ENCODE measurements at regions not wholly inside any gene's neighbourhood (a gene's known extent, or its start where the extent isn't known, plus 50 kb on each side); places are given as distances from the start of the nearest gene placed in this dataset.

DNA sequence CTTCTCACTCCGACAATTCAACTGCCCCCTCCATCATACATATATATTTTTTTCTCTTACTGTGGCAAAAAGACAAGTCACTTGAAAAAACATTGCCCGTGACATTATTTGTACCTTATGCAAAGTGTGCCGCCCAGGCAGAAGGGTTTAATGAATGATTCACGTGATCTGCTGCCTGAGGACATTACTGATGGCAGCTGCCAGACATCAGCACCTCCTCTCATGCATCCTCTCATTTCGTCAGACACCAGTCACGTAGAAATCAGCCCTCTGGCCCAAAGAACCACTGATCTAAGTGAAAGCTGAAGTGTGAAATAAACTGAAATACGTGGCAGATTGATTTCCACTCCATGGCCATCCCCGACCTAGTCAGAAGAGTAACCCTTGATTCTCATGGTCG lies 218.8 kb upstream of the PDE10A start:
- TF ChIP-seq POLR2AphosphoS5 (IDR thresholded peaks at IDR 0.05) = no peak
- TF ChIP-seq, protein P1, sequence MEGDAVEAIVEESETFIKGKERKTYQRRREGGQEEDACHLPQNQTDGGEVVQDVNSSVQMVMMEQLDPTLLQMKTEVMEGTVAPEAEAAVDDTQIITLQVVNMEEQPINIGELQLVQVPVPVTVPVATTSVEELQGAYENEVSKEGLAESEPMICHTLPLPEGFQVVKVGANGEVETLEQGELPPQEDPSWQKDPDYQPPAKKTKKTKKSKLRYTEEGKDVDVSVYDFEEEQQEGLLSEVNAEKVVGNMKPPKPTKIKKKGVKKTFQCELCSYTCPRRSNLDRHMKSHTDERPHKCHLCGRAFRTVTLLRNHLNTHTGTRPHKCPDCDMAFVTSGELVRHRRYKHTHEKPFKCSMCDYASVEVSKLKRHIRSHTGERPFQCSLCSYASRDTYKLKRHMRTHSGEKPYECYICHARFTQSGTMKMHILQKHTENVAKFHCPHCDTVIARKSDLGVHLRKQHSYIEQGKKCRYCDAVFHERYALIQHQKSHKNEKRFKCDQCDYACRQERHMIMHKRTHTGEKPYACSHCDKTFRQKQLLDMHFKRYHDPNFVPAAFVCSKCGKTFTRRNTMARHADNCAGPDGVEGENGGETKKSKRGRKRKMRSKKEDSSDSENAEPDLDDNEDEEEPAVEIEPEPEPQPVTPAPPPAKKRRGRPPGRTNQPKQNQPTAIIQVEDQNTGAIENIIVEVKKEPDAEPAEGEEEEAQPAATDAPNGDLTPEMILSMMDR (IDR thresholded peaks at IDR 0.05) = no peak
- TF ChIP-seq POLR2A (IDR thresholded peaks at IDR 0.05) = no peak
- no peak for TF ChIP-seq EP300 (IDR thresholded peaks at IDR 0.05)
- DNase-seq (ENCODE audit: low spot score in 2 of 2) = no peak
- H3K9me3 ChIP-seq = no peaks in the 10 kb centered on the region
- no peaks in the 10 kb centered on the region for H3K36me3 ChIP-seq
- peaks cover 4% of the 10 kb centered on the region for H3K4me1 ChIP-seq
- no peak overlapping the region for H3K27ac ChIP-seq
- WGBS = 59% methylated on average over 9 of the region's 9 CpGs
- H3K27me3 ChIP-seq = peaks cover 2% of the 10 kb centered on the region
- no peak overlapping the region for H3K4me3 ChIP-seq

DNA sequence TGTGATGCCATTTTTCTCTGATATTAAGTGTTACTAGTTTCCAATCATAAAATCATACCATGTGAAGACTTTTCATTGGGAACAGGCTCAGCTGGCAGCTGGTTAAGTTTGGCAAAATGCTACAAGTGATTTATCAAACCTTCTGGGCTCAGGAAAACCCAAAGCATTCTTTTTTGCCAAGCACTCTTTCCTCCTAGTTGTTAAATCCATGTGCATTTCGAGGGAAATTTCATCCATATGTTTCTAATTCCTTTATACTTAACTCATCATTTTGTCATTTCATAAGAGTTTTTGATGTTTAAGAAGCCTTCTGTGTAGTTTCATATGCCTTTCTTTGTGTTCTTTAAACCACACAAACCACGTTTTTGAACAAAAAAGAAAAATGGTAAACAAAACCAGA lies 217.6 kb upstream of the PDE10A start:
- Histone ChIP-seq H3K27me3 (peaks cover 2% of the 10 kb centered on the region), H3K9me3 (no peaks in the 10 kb centered on the region), H3K4me1 (peaks cover 5% of the 10 kb centered on the region), H3K4me3 (no peak overlapping the region), H3K27ac (no peak overlapping the region), H3K36me3 (no peaks in the 10 kb centered on the region)
- TF ChIP-seq POLR2A (IDR thresholded peaks at IDR 0.05) = no peak
- no peak for DNase-seq (ENCODE audit: low spot score in 2 of 2)
- WGBS = 34% methylated on average over 2 of the region's 2 CpGs

DNA sequence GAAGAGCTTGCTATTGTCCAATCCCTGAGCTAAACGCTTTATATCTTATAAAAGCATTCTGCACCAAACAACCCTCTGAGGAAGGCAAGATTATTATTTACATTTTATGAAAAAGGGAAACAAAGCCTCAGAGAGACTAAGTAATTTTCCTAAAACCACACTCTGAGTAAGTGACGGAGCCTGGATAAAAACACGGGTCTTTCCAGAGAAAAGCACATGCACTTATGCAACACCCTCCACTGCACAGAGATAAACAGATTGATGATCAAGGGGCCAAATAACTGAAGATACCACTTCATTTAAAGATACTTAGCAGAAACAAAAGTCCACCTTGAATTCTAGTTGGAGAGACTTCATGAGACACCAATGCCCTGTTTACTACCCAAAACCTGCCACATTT lies 214.7 kb upstream of the PDE10A start:
- H3K36me3 ChIP-seq = no peaks in the 10 kb centered on the region
- WGBS = 82% methylated on average over 3 of the region's 3 CpGs
- TF ChIP-seq POLR2AphosphoS5 (IDR thresholded peaks at IDR 0.05) (no peak), EP300 (IDR thresholded peaks at IDR 0.05) (no peak), POLR2A (IDR thresholded peaks at IDR 0.05) (no peak)
- H3K4me1 ChIP-seq = peaks cover 5% of the 10 kb centered on the region
- no peak overlapping the region for H3K27ac ChIP-seq
- H3K9me3 ChIP-seq = no peaks in the 10 kb centered on the region
- H3K4me3 ChIP-seq = no peak overlapping the region
- H3K27me3 ChIP-seq = peaks cover 6% of the 10 kb centered on the region
- no peak for DNase-seq (ENCODE audit: low spot score in 2 of 2)

DNA sequence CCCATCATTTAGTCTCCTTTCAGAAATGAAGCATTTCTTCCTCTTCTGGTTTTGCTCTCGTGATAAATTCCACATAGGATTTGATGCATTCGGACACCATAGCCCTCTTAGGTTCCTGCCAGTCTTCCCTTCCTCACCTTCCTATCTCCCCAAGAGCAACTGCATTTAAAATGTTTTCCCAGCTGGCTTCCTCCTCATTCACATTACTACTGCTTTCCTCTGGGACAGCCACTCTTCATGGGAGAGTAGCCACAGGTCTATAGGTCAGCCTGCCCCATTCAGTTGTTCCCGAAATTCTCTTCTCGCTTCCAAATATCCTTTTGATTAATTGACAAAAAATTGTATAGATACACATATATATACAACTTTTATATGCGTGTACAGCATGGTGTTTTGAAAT lies 214.2 kb upstream of the PDE10A start:
- no peak overlapping the region for H3K4me3 ChIP-seq
- 63% methylated on average over 5 of the region's 5 CpGs for WGBS
- DNase-seq (ENCODE audit: low spot score in 2 of 2) = no peak
- no peaks in the 10 kb centered on the region for H3K9me3 ChIP-seq
- TF ChIP-seq POLR2AphosphoS5 (IDR thresholded peaks at IDR 0.05) (no peak), EP300 (IDR thresholded peaks at IDR 0.05) (no peak), POLR2A (IDR thresholded peaks at IDR 0.05) (no peak)
- TF ChIP-seq, protein P1 (IDR thresholded peaks at IDR 0.05) = no peak
- H3K36me3 ChIP-seq = no peaks in the 10 kb centered on the region
- H3K27me3 ChIP-seq = peaks cover 6% of the 10 kb centered on the region
- H3K4me1 ChIP-seq = peaks cover 5% of the 10 kb centered on the region
- no peak overlapping the region for H3K27ac ChIP-seq

DNA sequence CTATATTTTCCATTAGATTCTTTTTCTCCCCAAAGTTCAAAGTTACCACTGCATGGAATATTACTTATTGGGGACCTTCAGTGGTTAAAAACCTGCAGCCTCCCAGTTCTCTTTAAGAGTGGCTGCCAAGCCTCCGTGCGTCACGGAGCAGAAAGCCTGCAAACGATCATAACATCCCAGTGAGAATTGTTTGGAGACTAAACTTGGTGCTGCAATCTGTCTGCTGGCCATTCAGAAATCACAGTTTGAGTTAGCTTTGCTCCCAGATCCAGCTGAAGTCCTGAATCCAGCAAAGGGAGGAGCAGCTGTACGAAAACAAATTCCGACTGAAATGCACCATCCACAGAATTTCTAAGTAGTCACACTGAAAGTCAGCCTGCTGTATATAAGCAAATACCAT lies 213.5 kb upstream of the PDE10A start:
- Histone ChIP-seq H3K4me3 (no peak overlapping the region), H3K36me3 (no peaks in the 10 kb centered on the region), H3K27ac (no peak overlapping the region), H3K9me3 (no peaks in the 10 kb centered on the region), H3K4me1 (peaks cover 5% of the 10 kb centered on the region), H3K27me3 (peaks cover 6% of the 10 kb centered on the region)
- peak in 1 of 2 donors; percentile 75 for DNase-seq (ENCODE audit: low spot score in 2 of 2)
- TF ChIP-seq POLR2A (IDR thresholded peaks at IDR 0.05) (no peak), EP300 (IDR thresholded peaks at IDR 0.05) (no peak), POLR2AphosphoS5 (IDR thresholded peaks at IDR 0.05) (no peak)
- TF ChIP-seq, protein P1 (IDR thresholded peaks at IDR 0.05) = no peak
- WGBS = 15% methylated on average over 6 of the region's 6 CpGs

DNA sequence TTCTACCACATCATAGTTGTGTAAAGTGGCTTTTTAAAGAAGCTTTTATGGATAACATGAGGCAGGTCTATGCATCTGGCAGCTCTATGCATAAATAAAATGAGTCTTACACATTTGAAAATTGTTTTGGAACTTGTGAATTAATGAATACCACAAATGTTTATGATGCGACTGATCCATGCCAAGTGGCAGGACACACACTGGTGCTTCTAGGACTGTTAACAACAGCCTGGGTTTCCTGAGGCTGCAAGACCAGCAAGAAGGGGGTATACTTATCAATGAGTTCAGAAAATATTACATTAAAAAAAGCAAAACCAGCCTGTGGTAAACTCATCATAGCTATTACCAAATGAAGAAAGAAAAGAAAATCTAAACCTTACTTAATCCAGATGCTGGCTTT lies 212.9 kb upstream of the PDE10A start:
- TF ChIP-seq POLR2AphosphoS5 (IDR thresholded peaks at IDR 0.05) (no peak), POLR2A (IDR thresholded peaks at IDR 0.05) (no peak), EP300 (IDR thresholded peaks at IDR 0.05) (no peak)
- TF ChIP-seq, protein P1 (IDR thresholded peaks at IDR 0.05) = no peak
- 74% methylated on average over 1 of the region's 1 CpG for WGBS
- Histone ChIP-seq H3K27me3 (peaks cover 6% of the 10 kb centered on the region), H3K9me3 (no peaks in the 10 kb centered on the region), H3K27ac (no peak overlapping the region), H3K36me3 (no peaks in the 10 kb centered on the region), H3K4me1 (peaks cover 5% of the 10 kb centered on the region), H3K4me3 (no peak overlapping the region)
- peak in 1 of 2 donors; percentile 54 for DNase-seq (ENCODE audit: low spot score in 2 of 2)
